ENCODE measurements at regions not wholly inside any gene's neighbourhood (a gene's known extent, or its start where the extent isn't known, plus 50 kb on each side); places are given as distances from the start of the nearest gene placed in this dataset.

- no peaks in the 10 kb centered on the region for H3K79me2 ChIP-seq (ENCODE audit: control insufficient read depth, insufficient read depth, low read length)
- no peaks in the 10 kb centered on the region for H3K9me3 ChIP-seq (replicated peaks; ENCODE audit: control insufficient read depth, insufficient read depth, low read depth, low read length)
- DNase-seq (ENCODE audit: extremely low read depth in 1 of 4, low spot score in 3 of 4): no peak
- ChIA-PET CTCF (ENCODE audit: low intra/inter-chr PET ratio) (no interaction called here), POLR2A (no interaction called here)
- no peak overlapping the region for H3K4me2 ChIP-seq (ENCODE audit: insufficient read depth, low read length)
- H3K4me3 ChIP-seq: no peak overlapping the region
- TF ChIP-seq POLR3A (IDR thresholded peaks at IDR 0.05; ENCODE audit: borderline replicate concordance, extremely low read depth, insufficient read depth, insufficient read length): no peak
- TF ChIP-seq, protein P1, sequence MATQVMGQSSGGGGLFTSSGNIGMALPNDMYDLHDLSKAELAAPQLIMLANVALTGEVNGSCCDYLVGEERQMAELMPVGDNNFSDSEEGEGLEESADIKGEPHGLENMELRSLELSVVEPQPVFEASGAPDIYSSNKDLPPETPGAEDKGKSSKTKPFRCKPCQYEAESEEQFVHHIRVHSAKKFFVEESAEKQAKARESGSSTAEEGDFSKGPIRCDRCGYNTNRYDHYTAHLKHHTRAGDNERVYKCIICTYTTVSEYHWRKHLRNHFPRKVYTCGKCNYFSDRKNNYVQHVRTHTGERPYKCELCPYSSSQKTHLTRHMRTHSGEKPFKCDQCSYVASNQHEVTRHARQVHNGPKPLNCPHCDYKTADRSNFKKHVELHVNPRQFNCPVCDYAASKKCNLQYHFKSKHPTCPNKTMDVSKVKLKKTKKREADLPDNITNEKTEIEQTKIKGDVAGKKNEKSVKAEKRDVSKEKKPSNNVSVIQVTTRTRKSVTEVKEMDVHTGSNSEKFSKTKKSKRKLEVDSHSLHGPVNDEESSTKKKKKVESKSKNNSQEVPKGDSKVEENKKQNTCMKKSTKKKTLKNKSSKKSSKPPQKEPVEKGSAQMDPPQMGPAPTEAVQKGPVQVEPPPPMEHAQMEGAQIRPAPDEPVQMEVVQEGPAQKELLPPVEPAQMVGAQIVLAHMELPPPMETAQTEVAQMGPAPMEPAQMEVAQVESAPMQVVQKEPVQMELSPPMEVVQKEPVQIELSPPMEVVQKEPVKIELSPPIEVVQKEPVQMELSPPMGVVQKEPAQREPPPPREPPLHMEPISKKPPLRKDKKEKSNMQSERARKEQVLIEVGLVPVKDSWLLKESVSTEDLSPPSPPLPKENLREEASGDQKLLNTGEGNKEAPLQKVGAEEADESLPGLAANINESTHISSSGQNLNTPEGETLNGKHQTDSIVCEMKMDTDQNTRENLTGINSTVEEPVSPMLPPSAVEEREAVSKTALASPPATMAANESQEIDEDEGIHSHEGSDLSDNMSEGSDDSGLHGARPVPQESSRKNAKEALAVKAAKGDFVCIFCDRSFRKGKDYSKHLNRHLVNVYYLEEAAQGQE (IDR thresholded peaks at IDR 0.05; ENCODE audit: borderline replicate concordance): no peak
- TF ChIP-seq, protein P1 (CRISPR knock-in tag; IDR thresholded peaks at IDR 0.05; ENCODE audit: low read depth): no peak
- H2AFZ ChIP-seq (ENCODE audit: low read depth, low read length): no peak overlapping the region
- in situ Hi-C loops (cut with MboI): no loop called here
- no peaks in the 10 kb centered on the region for H3K36me3 ChIP-seq (ENCODE audit: control insufficient read depth, insufficient read depth, low read length)
- ATAC-seq: no peak
- no peak overlapping the region for H3K9ac ChIP-seq (ENCODE audit: insufficient read depth in 1 of 2, low read depth in 2 of 2, low read length in 2 of 2)
- WGBS (ENCODE audit: insufficient coverage, low coverage, missing lambda C conversion rate): 9% methylated on average over 4 of the region's 4 CpGs
- FAIRE-seq: no peak
- intact Hi-C loops (cut with micrococcal nuclease): no loop called here
- no peaks in the 10 kb centered on the region for H4K20me1 ChIP-seq (replicated peaks; ENCODE audit: control insufficient read depth, insufficient read depth, low read length)
- H3K27me3 ChIP-seq (ENCODE audit: control insufficient read depth in 2 of 2, insufficient read depth in 2 of 2, low read length in 2 of 2): no peaks in the 10 kb centered on the region
- H3K27ac ChIP-seq (ENCODE audit: extremely low read depth, low read depth, low read length): no peak overlapping the region
- H3K4me1 ChIP-seq (replicated peaks in 1 of 2; ENCODE audit: control insufficient read depth in 2 of 2, insufficient read depth in 2 of 2, low read length in 2 of 2): no peaks in the 10 kb centered on the region
- no peaks in the 10 kb centered on the region for H3K9me1 ChIP-seq (ENCODE audit: control insufficient read depth, insufficient read depth, low read length)
- no TSS peak for BruUV-seq (replicated peaks)
Observed at GRCh38 chr4:84224522-84224921, 274.6 kb downstream of the NKX6-1 start.

Measured in K562 (cell line).